AG10803 (cell line): ENCODE measurements at regions not wholly inside any gene's neighbourhood (a gene's known extent, or its start where the extent isn't known, plus 50 kb on each side); places are given as distances from the start of the nearest gene placed in this dataset.

Source experiments
- DNase-seq: peaks from one replicate; pipeline ENCODE4 v3.0.0; 2010; ENCODE audit warnings: low read depth
- H3K4me3 ChIP-seq: 2 replicates; pipeline ENCODE4 v1.5.1; 2011; ENCODE audit warnings: mild to moderate bottlenecking, low read length, control low read depth
- TF ChIP-seq, protein P1 (sequence below): conservative IDR thresholded peaks from 2 replicates; pipeline ENCODE4 v1.5.1; 2011; ENCODE audit warnings: mild to moderate bottlenecking, low read length, control low read depth, inconsistent platforms

- H3K4me3 ChIP-seq = no peak overlapping the region
- TF ChIP-seq, protein P1, sequence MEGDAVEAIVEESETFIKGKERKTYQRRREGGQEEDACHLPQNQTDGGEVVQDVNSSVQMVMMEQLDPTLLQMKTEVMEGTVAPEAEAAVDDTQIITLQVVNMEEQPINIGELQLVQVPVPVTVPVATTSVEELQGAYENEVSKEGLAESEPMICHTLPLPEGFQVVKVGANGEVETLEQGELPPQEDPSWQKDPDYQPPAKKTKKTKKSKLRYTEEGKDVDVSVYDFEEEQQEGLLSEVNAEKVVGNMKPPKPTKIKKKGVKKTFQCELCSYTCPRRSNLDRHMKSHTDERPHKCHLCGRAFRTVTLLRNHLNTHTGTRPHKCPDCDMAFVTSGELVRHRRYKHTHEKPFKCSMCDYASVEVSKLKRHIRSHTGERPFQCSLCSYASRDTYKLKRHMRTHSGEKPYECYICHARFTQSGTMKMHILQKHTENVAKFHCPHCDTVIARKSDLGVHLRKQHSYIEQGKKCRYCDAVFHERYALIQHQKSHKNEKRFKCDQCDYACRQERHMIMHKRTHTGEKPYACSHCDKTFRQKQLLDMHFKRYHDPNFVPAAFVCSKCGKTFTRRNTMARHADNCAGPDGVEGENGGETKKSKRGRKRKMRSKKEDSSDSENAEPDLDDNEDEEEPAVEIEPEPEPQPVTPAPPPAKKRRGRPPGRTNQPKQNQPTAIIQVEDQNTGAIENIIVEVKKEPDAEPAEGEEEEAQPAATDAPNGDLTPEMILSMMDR = no peak
- DNase-seq = no peak
Observed at GRCh38 chr1:239040523-239040922, 345.8 kb upstream of the CHRM3 start.

- no peak overlapping the region for H3K4me3 ChIP-seq
- TF ChIP-seq, protein P1 = no peak
- no peak for DNase-seq
Observed at GRCh38 chr1:239031310-239031709, 355.1 kb upstream of the CHRM3 start.

- TF ChIP-seq, protein P1 = no peak
Observed at GRCh38 chr1:239025997-239026694, 360.2 kb upstream of the CHRM3 start.

DNA sequence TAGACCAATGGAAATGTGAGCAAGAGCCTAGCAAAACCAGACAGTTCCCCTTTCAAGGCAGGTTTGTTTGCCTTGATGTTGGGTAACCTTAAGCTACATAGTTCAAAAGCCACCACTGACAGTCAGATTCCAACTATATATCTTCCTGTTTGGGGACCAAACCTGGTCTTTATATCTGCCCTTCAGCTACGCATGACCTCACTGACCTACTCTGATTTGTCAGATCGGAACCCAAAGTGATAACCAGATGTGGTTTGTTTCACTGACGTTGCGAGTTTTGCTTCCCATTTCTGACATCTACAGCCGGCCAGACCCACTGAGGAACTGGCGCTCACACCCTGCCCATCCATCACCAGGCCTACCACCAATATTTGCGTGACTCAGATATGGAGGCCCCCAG lies 361.1 kb upstream of the CHRM3 start:
- no peak overlapping the region for H3K4me3 ChIP-seq
- TF ChIP-seq, protein P1 = no peak
- no peak for DNase-seq

More at GRCh38 chr1:239025997-239026694, 360.2 kb upstream of the CHRM3 start:
- H3K4me3 ChIP-seq = no peak overlapping the region
- no peak for DNase-seq

GRCh38 chr1:239023732-239024360 lies 362.5 kb upstream of the CHRM3 start:
- no peak overlapping the region for H3K4me3 ChIP-seq
- no peak for DNase-seq
- TF ChIP-seq, protein P1 = no peak

GRCh38 chr1:239016337-239016736 lies 370.0 kb upstream of the CHRM3 start:
- DNase-seq = no peak
- TF ChIP-seq, protein P1 = no peak
- H3K4me3 ChIP-seq = no peak overlapping the region

DNA sequence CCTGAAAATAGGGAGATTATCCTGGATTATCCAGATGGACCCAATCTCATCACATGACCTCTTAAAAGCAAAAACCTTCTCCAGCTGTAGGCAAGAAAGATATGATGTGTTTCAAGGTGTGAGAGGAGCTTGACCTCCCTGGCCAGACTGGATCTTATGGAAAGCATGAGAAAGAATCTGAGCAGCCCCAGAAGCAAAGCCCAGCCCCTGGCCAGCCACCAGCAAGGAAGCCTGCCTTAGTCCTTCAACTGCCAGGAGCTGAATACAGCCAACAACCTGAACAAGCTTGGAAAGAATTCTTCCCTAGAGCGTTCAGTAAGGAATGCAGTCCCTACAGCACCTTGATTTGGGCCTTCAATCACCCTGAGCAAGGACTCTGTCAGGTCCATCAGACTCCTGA lies 375.0 kb upstream of the CHRM3 start:
- no peak for DNase-seq
- no peak overlapping the region for H3K4me3 ChIP-seq
- TF ChIP-seq, protein P1 = no peak
